A549 (cell line): ENCODE measurements at regions not wholly inside any gene's neighbourhood (a gene's known extent, or its start where the extent isn't known, plus 50 kb on each side); places are given as distances from the start of the nearest gene placed in this dataset.

Experiments used
- ATAC-seq, 2 experiments: fragments of 200-7000 bp in 1 of 2; fragments of >200 bp in 1 of 2; cut with Nextera tagmentation in 1 of 2; cut with Tn5 transposase in 1 of 2; 3 replicates each; pipeline versions ENCODE4 v1.8.0 to v1.9.1; 2018 to 2020; ENCODE audit warnings: mild to moderate bottlenecking in 1 of 2, moderate library complexity in 1 of 2
- CTCF ChIA-PET: fragments of 300-600 bp; sonication (Branson Sonifier 250); formaldehyde crosslinking; extraction: SDS; loops from one replicate; lab custom pipeline; 2021; ENCODE audit warnings: antibody characterized with exemption, inconsistent platforms; lab: Yijun Ruan, JAX
- POLR2A ChIA-PET: fragments of 350-600 bp; formaldehyde crosslinking; extraction: SDS; loops from one replicate; lab custom pipeline; 2021; ENCODE audit warnings: antibody characterized with exemption, inconsistent platforms; lab: Yijun Ruan, JAX
- DNase-seq, 2 experiments: peaks; one replicate each; pipeline versions ENCODE4 v3.0.0 to v3.0.0-alpha.2; 2011 to 2016; ENCODE audit warnings: low read depth in 1 of 2, low spot score in 1 of 2
- FAIRE-seq: peaks from 2 replicates; lab custom pipeline; 2011; peaks lifted over from hg19 to GRCh38; lab: Jason Lieb, UNC
- H3K27ac ChIP-seq, 2 experiments: fragments of >200 bp; sonication (Bioruptor Twin); formaldehyde crosslinking; 3 replicates each; pipeline ENCODE4 v1.5.1; 2016 to 2017
- H3K4me1 ChIP-seq: fragments of >200 bp; sonication (Bioruptor Twin); formaldehyde crosslinking; 3 replicates; pipeline ENCODE4 v1.6.1; 2016
- H3K4me2 ChIP-seq: fragments of >200 bp; sonication (Bioruptor Twin); formaldehyde crosslinking; 3 replicates; pipeline ENCODE4 v1.6.1; 2016
- H3K4me3 ChIP-seq: fragments of >200 bp; sonication (Bioruptor Twin); formaldehyde crosslinking; 3 replicates; pipeline ENCODE4 v1.5.1; 2016
- H3K9me3 ChIP-seq: fragments of >200 bp; sonication (Bioruptor Twin); formaldehyde crosslinking; 3 replicates; pipeline ENCODE4 v1.6.1; 2016
- ATOH8 ChIP-seq: fragments of 250-450 bp; sonication (Bioruptor Pico); IDR thresholded peaks from 2 replicates; pipeline ENCODE4 v1.5.0; 2020; ENCODE audit warnings: low read depth, mild to moderate bottlenecking, moderate library complexity
- BHLHE40 ChIP-seq: IDR thresholded peaks from 2 replicates; pipeline ENCODE4 v1.6.1; 2012; ENCODE audit warnings: low read depth, low read length, inconsistent platforms
- CBX2 ChIP-seq: fragments of 200-600 bp; sonication (generic); IDR thresholded peaks from 2 replicates; pipeline ENCODE4 v1.6.1; 2016; ENCODE audit warnings: low read depth, mild to moderate bottlenecking, borderline replicate concordance
- CBX8 ChIP-seq: fragments of 200-600 bp; sonication (generic); IDR thresholded peaks from 2 replicates; pipeline ENCODE4 v1.6.1; 2016
- CTCF ChIP-seq: fragments of >200 bp; sonication (Bioruptor Twin); formaldehyde crosslinking; IDR thresholded peaks from 3 replicates; pipeline ENCODE4 v1.5.1; 2016
- E2F6 ChIP-seq: IDR thresholded peaks from 2 replicates; pipeline ENCODE4 v1.6.1; 2012; ENCODE audit warnings: low read depth, borderline replicate concordance
- EHF ChIP-seq: fragments of 250-450 bp; sonication (Bioruptor Pico); IDR thresholded peaks from 2 replicates; pipeline ENCODE4 v1.5.0; 2020; ENCODE audit warnings: mild to moderate bottlenecking
- EP300 ChIP-seq, 2 experiments: fragments of >200 bp; sonication (Bioruptor Twin); formaldehyde crosslinking; IDR thresholded peaks; 2 replicates in 1 of 2; 3 replicates in 1 of 2; pipeline ENCODE4 v1.6.1; 2016 to 2017
- FOSB ChIP-seq: fragments of 250-450 bp; sonication (Bioruptor Pico); IDR thresholded peaks from 2 replicates; pipeline ENCODE4 v1.5.0; 2020; ENCODE audit warnings: mild to moderate bottlenecking, moderate library complexity
- FOXS1 ChIP-seq: fragments of 250-450 bp; sonication (Bioruptor Pico); IDR thresholded peaks from 2 replicates; pipeline ENCODE4 v1.5.0; 2020; ENCODE audit warnings: mild to moderate bottlenecking, moderate library complexity
- GATA3 ChIP-seq: IDR thresholded peaks from 2 replicates; pipeline ENCODE4 v1.6.1; 2012; ENCODE audit warnings: borderline replicate concordance
- HEYL ChIP-seq: fragments of 250-450 bp; sonication (Bioruptor Pico); IDR thresholded peaks from 2 replicates; pipeline ENCODE4 v1.8.0; 2021; ENCODE audit warnings: mild to moderate bottlenecking, moderate library complexity
- HOXB5 ChIP-seq: fragments of 250-450 bp; sonication (Bioruptor Pico); IDR thresholded peaks from 2 replicates; pipeline ENCODE4 v1.5.0; 2020; ENCODE audit warnings: mild to moderate bottlenecking, moderate library complexity
- MAX ChIP-seq: IDR thresholded peaks from 2 replicates; pipeline ENCODE4 v1.6.1; 2012
- MYC ChIP-seq: IDR thresholded peaks from 2 replicates; pipeline ENCODE4 v1.6.1; 2012; ENCODE audit warnings: mild to moderate bottlenecking, inconsistent platforms, low read length, improper control_type of control experiment, borderline replicate concordance
- NFE2L2 ChIP-seq: fragments of 150-350 bp; conservative IDR thresholded peaks from 2 replicates; pipeline ENCODE4 v1.6.1; 2014; ENCODE audit warnings: low read length
- NR3C1 ChIP-seq: fragments of >200 bp; sonication (Bioruptor Twin); formaldehyde crosslinking; IDR thresholded peaks from 3 replicates; pipeline ENCODE4 v1.6.1; 2017
- PHF8 ChIP-seq: fragments of 200-600 bp; sonication (generic); IDR thresholded peaks from 2 replicates; pipeline ENCODE4 v1.6.1; 2016; ENCODE audit warnings: low read depth, mild to moderate bottlenecking, antibody characterized with exemption, moderate library complexity, borderline replicate concordance
- POLR2AphosphoS2 ChIP-seq: conservative IDR thresholded peaks from 2 replicates; pipeline ENCODE4 v1.6.1; 2012; ENCODE audit warnings: low read length, improper control_type of control experiment, inconsistent platforms
- RCOR1 ChIP-seq: fragments of 150-350 bp; IDR thresholded peaks from 2 replicates; pipeline ENCODE4 v1.6.1; 2014; ENCODE audit warnings: antibody characterized with exemption, low read length, low read depth
- SREBF2 ChIP-seq: fragments of 450-650 bp; IDR thresholded peaks from 2 replicates; pipeline ENCODE4 v1.6.1; 2014; ENCODE audit warnings: mild to moderate bottlenecking, moderate library complexity
- TP53 ChIP-seq: fragments of 250-450 bp; sonication (Bioruptor Pico); IDR thresholded peaks from 2 replicates; pipeline ENCODE4 v1.5.0; 2021; ENCODE audit warnings: mild to moderate bottlenecking, moderate library complexity
- ZNF302 ChIP-seq: fragments of 250-450 bp; sonication (Bioruptor Pico); IDR thresholded peaks from 2 replicates; pipeline ENCODE4 v1.9.0; 2021; ENCODE audit warnings: inconsistent platforms, mild to moderate bottlenecking, moderate library complexity
- WGBS: methylation state at CpG from one replicate; pipeline ENCODE4 v1.1.6; 2017; ENCODE audit errors: missing lambda C conversion rate; 5-methylcytosine and 5-hydroxymethylcytosine counted together
- TF ChIP-seq, protein P1 (sequence below): fragments of 450-650 bp; IDR thresholded peaks from 2 replicates; pipeline ENCODE4 v1.6.1; 2014; ENCODE audit warnings: antibody characterized with exemption
- TF ChIP-seq, protein P2 (sequence below): fragments of >200 bp; sonication (Bioruptor Twin); formaldehyde crosslinking; IDR thresholded peaks from 3 replicates; pipeline ENCODE4 v1.6.1; 2016

DNA sequence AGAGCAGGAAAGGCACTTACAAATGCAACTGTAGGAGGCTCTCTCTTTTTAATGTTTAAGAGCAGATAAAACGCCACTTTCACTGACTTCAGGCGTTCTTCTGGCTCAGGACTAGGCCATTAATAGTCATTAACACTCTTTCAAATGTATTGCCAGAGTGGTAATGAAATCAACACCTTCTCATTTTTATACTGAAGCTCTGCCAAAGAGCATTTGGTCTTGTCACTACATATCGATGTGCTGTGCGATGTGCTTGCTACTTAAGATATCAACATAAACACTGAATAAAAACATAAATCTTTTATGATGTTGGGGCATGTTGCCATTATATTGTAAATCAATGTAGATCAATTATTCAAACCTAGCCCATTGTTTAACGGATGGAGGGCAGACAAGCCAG, 634.7 kb downstream of the ARL4A start:
- FAIRE-seq (no peak), DNase-seq (no peak), ATAC-seq (no peak)
- H3K4me1 ChIP-seq = no peaks in the 10 kb centered on the region
- TF ChIP-seq EP300 (IDR thresholded peaks at IDR 0.05) (no peak), MYC (no peak), CBX2 (no peak)
- TF ChIP-seq, protein P1, sequence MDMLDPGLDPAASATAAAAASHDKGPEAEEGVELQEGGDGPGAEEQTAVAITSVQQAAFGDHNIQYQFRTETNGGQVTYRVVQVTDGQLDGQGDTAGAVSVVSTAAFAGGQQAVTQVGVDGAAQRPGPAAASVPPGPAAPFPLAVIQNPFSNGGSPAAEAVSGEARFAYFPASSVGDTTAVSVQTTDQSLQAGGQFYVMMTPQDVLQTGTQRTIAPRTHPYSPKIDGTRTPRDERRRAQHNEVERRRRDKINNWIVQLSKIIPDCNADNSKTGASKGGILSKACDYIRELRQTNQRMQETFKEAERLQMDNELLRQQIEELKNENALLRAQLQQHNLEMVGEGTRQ = no peak
- ChIA-PET CTCF (interaction anchor here (0.9 kb wide), 1 partner anchor 695 kb away, joined by 3 read pairs; no protein-coding TSS in a partner anchor), POLR2A (no interaction called here)
- 40% methylated on average over 5 of the region's 5 CpGs for WGBS
- no peak overlapping the region for H3K27ac ChIP-seq
- no peak overlapping the region for H3K4me2 ChIP-seq
- H3K9me3 ChIP-seq = no peaks in the 10 kb centered on the region
- no peak overlapping the region for H3K4me3 ChIP-seq

- FAIRE-seq = no peak
- no peaks in the 10 kb centered on the region for H3K4me1 ChIP-seq
- DNase-seq = no peak
- WGBS = 0% methylated on average over 1 of the region's 1 CpG
- POLR2A ChIA-PET = no interaction called here
- no peak for TF ChIP-seq EHF (CRISPR knock-in tag)
- no peak for TF ChIP-seq RCOR1
- TF ChIP-seq ATOH8 (CRISPR knock-in tag) = no peak
- TF ChIP-seq CBX8 = no peak
- no peaks in the 10 kb centered on the region for H3K9me3 ChIP-seq
- no peak overlapping the region for H3K27ac ChIP-seq
- no peak overlapping the region for H3K4me3 ChIP-seq
- H3K4me2 ChIP-seq = no peak overlapping the region
- CTCF ChIA-PET = no interaction called here
- no peak for ATAC-seq
Measured at GRCh38 chr7:13327669-13328068, 640.2 kb downstream of the ARL4A start.

DNA sequence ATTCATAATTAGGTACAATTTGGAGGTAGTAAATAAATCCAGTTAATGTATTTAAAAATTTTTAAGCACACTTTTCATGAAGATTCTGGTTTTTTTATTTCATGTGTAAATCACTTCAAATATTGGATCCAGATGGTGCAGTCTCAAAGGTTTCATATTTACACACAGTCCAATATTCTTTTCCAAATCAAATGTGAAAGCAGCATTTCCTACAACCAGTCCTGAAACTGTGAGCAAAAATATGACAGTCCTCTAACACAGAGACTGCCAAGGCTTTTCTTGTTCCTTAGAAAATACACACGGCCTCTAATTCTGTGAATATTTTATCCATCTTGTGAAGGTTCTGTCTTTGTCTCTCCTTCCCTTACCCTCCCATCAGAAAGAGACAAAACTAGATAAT, 645.9 kb downstream of the ARL4A start:
- WGBS = 11% methylated on average over 1 of the region's 1 CpG
- no peak overlapping the region for H3K4me2 ChIP-seq
- H3K4me3 ChIP-seq = no peak overlapping the region
- H3K9me3 ChIP-seq = no peaks in the 10 kb centered on the region
- no peaks in the 10 kb centered on the region for H3K4me1 ChIP-seq
- ATAC-seq = no peak
- no peak for FAIRE-seq
- H3K27ac ChIP-seq = no peak overlapping the region
- POLR2A ChIA-PET = no interaction called here
- TF ChIP-seq GATA3 = no peak
- no peak for TF ChIP-seq NR3C1
- TF ChIP-seq SREBF2 = no peak
- TF ChIP-seq BHLHE40 = no peak
- TF ChIP-seq, protein P2, sequence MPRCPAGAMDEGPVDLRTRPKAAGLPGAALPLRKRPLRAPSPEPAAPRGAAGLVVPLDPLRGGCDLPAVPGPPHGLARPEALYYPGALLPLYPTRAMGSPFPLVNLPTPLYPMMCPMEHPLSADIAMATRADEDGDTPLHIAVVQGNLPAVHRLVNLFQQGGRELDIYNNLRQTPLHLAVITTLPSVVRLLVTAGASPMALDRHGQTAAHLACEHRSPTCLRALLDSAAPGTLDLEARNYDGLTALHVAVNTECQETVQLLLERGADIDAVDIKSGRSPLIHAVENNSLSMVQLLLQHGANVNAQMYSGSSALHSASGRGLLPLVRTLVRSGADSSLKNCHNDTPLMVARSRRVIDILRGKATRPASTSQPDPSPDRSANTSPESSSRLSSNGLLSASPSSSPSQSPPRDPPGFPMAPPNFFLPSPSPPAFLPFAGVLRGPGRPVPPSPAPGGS = no peak
- no peak for TF ChIP-seq MAX
- no peak for TF ChIP-seq POLR2AphosphoS2
- TF ChIP-seq, all 56 proteins: peak for 0
- CTCF ChIA-PET = no interaction called here
- no peak for DNase-seq

- DNase-seq (no peak), ATAC-seq (no peak), FAIRE-seq (no peak)
- WGBS = 15% methylated on average over 4 of the region's 4 CpGs
- Histone ChIP-seq H3K4me2 (no peak overlapping the region), H3K27ac (no peak overlapping the region), H3K4me3 (no peak overlapping the region), H3K9me3 (no peaks in the 10 kb centered on the region), H3K4me1 (no peaks in the 10 kb centered on the region)
- CTCF ChIA-PET = no interaction called here
- POLR2A ChIA-PET = no interaction called here
- TF ChIP-seq NR3C1 (no peak), E2F6 (no peak), GATA3 (no peak), PHF8 (no peak), FOSB (CRISPR knock-in tag) (no peak), ZNF302 (no peak), FOXS1 (CRISPR knock-in tag) (no peak), NFE2L2 (no peak), CTCF (no peak), HEYL (CRISPR knock-in tag) (no peak), HOXB5 (no peak), POLR2AphosphoS2 (no peak), TP53 (CRISPR knock-in tag) (no peak)
- TF ChIP-seq, protein P2 = no peak
Measured at GRCh38 chr7:13336227-13336626, 648.8 kb downstream of the ARL4A start.
